Epithelial cell of proximal tubule (primary cell): ENCODE measurements at regions not wholly inside any gene's neighbourhood (a gene's known extent, or its start where the extent isn't known, plus 50 kb on each side); places are given as distances from the start of the nearest gene placed in this dataset.

Source experiments
- DNase-seq: peaks from one replicate; pipeline ENCODE4 v3.0.0-alpha.2; 2011; ENCODE audit warnings: low read depth
- H3K4me3 ChIP-seq: 2 replicates; pipeline ENCODE4 v1.5.1; 2011; ENCODE audit warnings: low read depth, mild to moderate bottlenecking, low read length
- CTCF ChIP-seq: conservative IDR thresholded peaks from 2 replicates; pipeline ENCODE4 v1.5.1; 2012; ENCODE audit warnings: low read depth, mild to moderate bottlenecking, low read length

- no peak for TF ChIP-seq CTCF
- no peak overlapping the region for H3K4me3 ChIP-seq
- no peak for DNase-seq
Observed at GRCh38 chr2:12856934-12857601, 140.3 kb downstream of the TRIB2 start.

DNA sequence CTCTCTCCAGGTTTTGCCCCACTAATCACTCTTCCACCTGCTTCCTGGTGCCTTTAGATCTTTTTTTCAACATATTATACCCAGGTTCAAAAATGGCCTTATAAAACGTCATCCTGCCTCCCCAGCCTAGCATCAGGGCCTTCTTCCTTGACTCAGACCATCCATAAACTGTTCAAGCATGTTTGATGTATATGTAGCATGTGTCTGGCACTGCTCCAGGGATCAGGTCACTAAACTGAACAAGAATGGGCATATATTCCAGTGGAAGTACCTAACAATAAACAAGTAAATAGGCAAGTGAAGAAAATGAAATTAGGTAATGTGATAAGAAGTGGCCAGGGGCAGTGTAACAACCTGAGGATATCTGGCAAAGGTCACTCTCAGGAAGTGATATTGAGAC, 141.2 kb downstream of the TRIB2 start:
- DNase-seq, result no peak
- H3K4me3 ChIP-seq, result no peak overlapping the region
- no peak for TF ChIP-seq CTCF

GRCh38 chr2:12858786-12859185, 142.1 kb downstream of the TRIB2 start:
- DNase-seq, result no peak
- no peak overlapping the region for H3K4me3 ChIP-seq
- TF ChIP-seq CTCF, result no peak

DNA sequence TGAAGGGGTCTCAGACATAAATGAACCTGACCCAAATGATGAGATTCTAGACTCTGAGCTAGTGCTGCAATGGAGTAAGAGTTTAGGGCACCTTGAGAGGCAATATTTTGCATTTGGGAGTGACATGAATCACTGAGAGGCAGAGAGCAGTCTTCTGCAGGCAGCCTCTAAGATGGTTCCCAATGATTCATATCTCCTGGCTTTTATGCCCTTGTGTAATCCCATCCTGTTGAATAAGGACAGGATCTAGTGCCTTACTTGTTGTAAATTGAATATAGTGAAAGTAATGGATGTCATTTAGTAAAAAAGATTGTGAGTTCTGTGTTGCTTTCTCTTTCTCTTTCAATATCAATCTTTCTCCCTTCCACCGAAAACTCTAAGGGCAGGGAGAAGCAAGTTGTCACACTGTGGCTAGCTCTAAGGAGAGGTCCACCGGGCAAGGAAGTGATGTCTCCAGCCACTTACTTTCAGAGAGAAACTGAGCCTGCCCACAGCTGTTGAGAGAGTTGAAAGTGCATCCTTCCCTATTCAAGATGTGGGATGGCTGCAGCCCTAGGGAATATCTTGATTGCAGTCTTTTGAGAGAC, 144.7 kb downstream of the TRIB2 start:
- no peak for TF ChIP-seq CTCF
- DNase-seq, result no peak
- no peak overlapping the region for H3K4me3 ChIP-seq

DNA sequence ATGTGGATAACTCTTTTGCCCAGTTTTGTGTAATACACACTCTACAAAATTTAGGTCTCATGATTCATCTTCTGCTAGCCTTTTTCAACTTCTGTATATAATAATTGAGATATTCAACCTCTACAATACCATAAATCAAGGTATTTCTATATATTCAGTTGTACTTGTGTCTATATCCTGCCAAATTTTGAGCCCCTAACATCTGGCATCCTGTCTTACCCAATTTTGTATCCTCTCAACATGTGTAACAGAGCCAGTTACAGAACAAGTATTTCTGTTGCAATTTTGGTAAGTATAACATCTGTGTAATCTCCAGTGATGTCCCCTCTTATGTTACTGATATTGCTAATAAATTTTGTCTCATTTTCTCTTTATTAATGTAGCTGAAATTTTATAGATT, 145.8 kb downstream of the TRIB2 start:
- no peak for TF ChIP-seq CTCF
- H3K4me3 ChIP-seq, result no peak overlapping the region
- DNase-seq, result no peak

DNA sequence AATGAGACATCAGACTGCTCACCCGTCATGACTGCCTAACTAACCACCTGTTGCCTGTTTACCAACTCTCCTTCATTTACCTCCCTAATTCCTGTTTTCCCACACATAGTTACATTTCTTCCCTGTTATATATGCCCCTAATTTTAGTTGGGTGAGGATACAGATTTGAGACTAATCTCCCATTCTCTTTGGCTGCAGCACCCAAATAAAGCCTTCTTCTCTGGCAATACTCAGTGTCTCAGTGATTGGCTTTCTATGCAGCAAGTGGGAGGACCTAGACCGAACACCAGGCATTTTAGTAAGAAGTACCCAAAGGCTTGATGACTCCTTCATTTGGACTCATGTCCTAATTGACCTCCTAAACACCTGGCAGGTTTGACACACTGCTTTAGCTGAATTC, 147.2 kb downstream of the TRIB2 start:
- no peak for TF ChIP-seq CTCF
- H3K4me3 ChIP-seq, result no peak overlapping the region
- DNase-seq, result no peak
